ENCODE measurements at regions not wholly inside any gene's neighbourhood (a gene's known extent, or its start where the extent isn't known, plus 50 kb on each side); places are given as distances from the start of the nearest gene placed in this dataset.
A peak's percentile ranks its signal among the peaks of the same experiment; 100 is the strongest.

- TF ChIP-seq POLR2AphosphoS5 (IDR thresholded peaks at IDR 0.05) (no peak), POLR2A (IDR thresholded peaks at IDR 0.05) (no peak), EP300 (IDR thresholded peaks at IDR 0.05) (no peak), CTCF (IDR thresholded peaks at IDR 0.05) (no peak)
- Histone ChIP-seq H3K4me1 (no peaks in the 10 kb centered on the region), H3K27ac (no peak overlapping the region), H3K36me3 (no peaks in the 10 kb centered on the region), H3K4me3 (no peak overlapping the region), H3K27me3 (no peaks in the 10 kb centered on the region), H3K9me3 (no peaks in the 10 kb centered on the region)
- no peak for DNase-seq
- WGBS, 2 donors: 89 to 94% methylated on average over 3 of the region's 3 CpGs
- ATAC-seq (ENCODE audit: low FRiP score in 2 of 2): no peak
These were observed 806.8 kb upstream of the SLITRK5 start for GRCh38 chr13:86864376-86864775.

DNA sequence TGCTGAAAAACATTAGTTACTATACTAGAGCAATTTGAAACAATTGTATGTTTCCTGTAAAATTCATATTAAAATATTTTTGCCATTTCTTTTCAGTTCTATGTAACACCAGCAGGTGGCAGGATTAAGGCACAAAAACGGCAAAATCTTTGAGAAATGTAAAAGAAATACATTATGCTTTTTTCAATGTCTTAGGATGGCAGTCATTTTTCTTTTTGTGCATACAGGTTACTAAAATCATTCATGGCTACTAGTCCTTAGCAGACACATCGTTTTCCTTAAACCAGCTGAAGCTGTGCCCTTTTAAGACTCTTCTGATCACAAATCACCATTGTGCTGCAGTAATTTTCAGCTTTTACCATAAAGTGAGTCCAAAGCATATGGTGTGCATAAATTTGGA, 800.7 kb upstream of the SLITRK5 start:
- WGBS, 2 donors: 5 to 7% methylated on average over 2 of the region's 2 CpGs
- H3K4me1 ChIP-seq: no peaks in the 10 kb centered on the region
- H3K9me3 ChIP-seq: no peaks in the 10 kb centered on the region
- ATAC-seq (ENCODE audit: low FRiP score in 2 of 2) (no peak), DNase-seq (no peak)
- H3K4me3 ChIP-seq: no peak overlapping the region
- H3K27ac ChIP-seq: no peak overlapping the region
- TF ChIP-seq CTCF (IDR thresholded peaks at IDR 0.05): peak in 3 of 6 experiments; percentile 31 to 50 (median 42)
- TF ChIP-seq POLR2A (IDR thresholded peaks at IDR 0.05): no peak
- TF ChIP-seq EP300 (IDR thresholded peaks at IDR 0.05): no peak
- no peaks in the 10 kb centered on the region for H3K27me3 ChIP-seq
- H3K36me3 ChIP-seq: no peaks in the 10 kb centered on the region

DNA sequence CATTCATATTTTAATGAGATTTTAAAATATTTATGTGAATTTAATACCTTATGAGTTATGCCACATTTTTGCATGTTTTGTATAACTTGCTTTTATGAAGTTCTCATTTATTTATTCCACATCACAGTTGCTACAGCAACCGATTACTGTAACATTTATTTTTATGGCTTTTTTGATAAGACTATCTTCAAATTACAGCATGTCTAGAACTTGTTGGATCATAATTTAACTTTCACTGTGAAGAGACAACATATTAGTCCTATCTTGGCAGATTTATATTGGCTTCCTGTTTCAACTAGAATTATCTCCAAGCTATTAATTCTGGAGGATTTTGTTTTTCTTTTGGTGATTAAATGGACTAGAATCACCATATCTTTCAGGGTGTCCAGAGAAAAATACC, 793.7 kb upstream of the SLITRK5 start:
- H3K27ac ChIP-seq: no peak overlapping the region
- no peaks in the 10 kb centered on the region for H3K9me3 ChIP-seq
- 75 to 88% methylated on average over 1 of the region's 1 CpG for WGBS, 2 donors
- H3K4me3 ChIP-seq: no peak overlapping the region
- no peak for TF ChIP-seq CTCF (IDR thresholded peaks at IDR 0.05)
- TF ChIP-seq POLR2AphosphoS5 (IDR thresholded peaks at IDR 0.05): no peak
- TF ChIP-seq POLR2A (IDR thresholded peaks at IDR 0.05): no peak
- TF ChIP-seq EP300 (IDR thresholded peaks at IDR 0.05): no peak
- H3K36me3 ChIP-seq: no peaks in the 10 kb centered on the region
- H3K27me3 ChIP-seq: no peaks in the 10 kb centered on the region
- no peaks in the 10 kb centered on the region for H3K4me1 ChIP-seq
- no peak for ATAC-seq (ENCODE audit: low FRiP score in 2 of 2)
- no peak for DNase-seq

- Histone ChIP-seq H3K4me1 (no peaks in the 10 kb centered on the region), H3K9me3 (no peaks in the 10 kb centered on the region), H3K27me3 (no peaks in the 10 kb centered on the region), H3K27ac (no peak overlapping the region), H3K36me3 (no peaks in the 10 kb centered on the region), H3K4me3 (no peak overlapping the region)
- TF ChIP-seq EP300 (IDR thresholded peaks at IDR 0.05) (no peak), POLR2A (IDR thresholded peaks at IDR 0.05) (no peak)
- WGBS, 2 donors: 85 to 92% methylated on average over 3 of the region's 3 CpGs
- DNase-seq (no peak), ATAC-seq (ENCODE audit: low FRiP score in 2 of 2) (no peak)
These were observed 792.4 kb upstream of the SLITRK5 start for GRCh38 chr13:86878781-86879180.

DNA sequence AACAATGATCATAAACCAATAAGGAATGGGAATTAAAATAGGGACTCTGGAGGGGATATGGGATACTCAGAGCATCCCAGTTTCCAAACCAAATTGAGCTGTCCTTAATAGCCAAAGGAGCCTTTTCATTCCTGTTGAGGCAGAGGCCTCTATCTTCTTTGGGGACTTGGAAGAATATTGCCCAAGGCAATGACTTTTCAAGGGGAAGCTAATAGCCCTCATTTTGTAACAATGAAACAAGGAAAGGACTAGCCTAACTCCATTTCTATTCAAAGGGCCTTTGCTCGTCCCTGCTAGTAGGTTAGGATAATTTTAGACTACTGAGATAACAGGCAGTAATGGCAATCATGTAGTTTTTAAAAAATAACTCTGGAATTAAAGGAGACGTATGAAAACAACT, 789.8 kb upstream of the SLITRK5 start:
- H3K4me1 ChIP-seq: no peaks in the 10 kb centered on the region
- DNase-seq (no peak), ATAC-seq (ENCODE audit: low FRiP score in 2 of 2) (no peak)
- WGBS, 2 donors: 77% methylated on average over 2 of the region's 2 CpGs
- H3K9me3 ChIP-seq: no peaks in the 10 kb centered on the region
- TF ChIP-seq EP300 (IDR thresholded peaks at IDR 0.05) (no peak), POLR2A (IDR thresholded peaks at IDR 0.05) (no peak), CTCF (IDR thresholded peaks at IDR 0.05) (no peak), POLR2AphosphoS5 (IDR thresholded peaks at IDR 0.05) (no peak)
- no peaks in the 10 kb centered on the region for H3K27me3 ChIP-seq
- no peaks in the 10 kb centered on the region for H3K36me3 ChIP-seq
- H3K27ac ChIP-seq: no peak overlapping the region
- H3K4me3 ChIP-seq: no peak overlapping the region
